Islet of Langerhans (tissue), 1 donor: ENCODE measurements at regions not wholly inside any gene's neighbourhood (a gene's known extent, or its start where the extent isn't known, plus 50 kb on each side); places are given as distances from the start of the nearest gene placed in this dataset.

Experiments used
- FAIRE-seq: peaks from one replicate; lab custom pipeline; 2011; peaks lifted over from hg19 to GRCh38; lab: Jason Lieb, UNC

- no peak for FAIRE-seq
These were observed 365.0 kb upstream of the FAT3 start for GRCh38 chr11:91859666-91860065.

- FAIRE-seq: no peak
These were observed 367.4 kb upstream of the FAT3 start for GRCh38 chr11:91857179-91857578.

- FAIRE-seq: no peak
These were observed 369.8 kb upstream of the FAT3 start for GRCh38 chr11:91854780-91855179.

- no peak for FAIRE-seq
These were observed 370.4 kb upstream of the FAT3 start for GRCh38 chr11:91854171-91854570.

- FAIRE-seq: no peak
These were observed 372.7 kb upstream of the FAT3 start for GRCh38 chr11:91851908-91852307.

GRCh38 chr11:91850533-91851275 lies 373.9 kb upstream of the FAT3 start:
- no peak for FAIRE-seq

- FAIRE-seq: no peak
These were observed 374.6 kb upstream of the FAT3 start for GRCh38 chr11:91850021-91850420.

GRCh38 chr11:91846649-91847048 lies 378.0 kb upstream of the FAT3 start:
- no peak for FAIRE-seq

GRCh38 chr11:91846002-91846401 lies 378.6 kb upstream of the FAT3 start:
- no peak for FAIRE-seq

GRCh38 chr11:91840640-91841240 lies 383.9 kb upstream of the FAT3 start:
- FAIRE-seq: no peak

- no peak for FAIRE-seq
These were observed 386.9 kb upstream of the FAT3 start for GRCh38 chr11:91837411-91838330.

GRCh38 chr11:91835051-91835560 lies 389.5 kb upstream of the FAT3 start:
- no peak for FAIRE-seq

GRCh38 chr11:91828901-91829300 lies 395.7 kb upstream of the FAT3 start:
- no peak for FAIRE-seq

GRCh38 chr11:91825777-91826176 lies 398.8 kb upstream of the FAT3 start:
- no peak for FAIRE-seq

GRCh38 chr11:91823252-91823830 lies 401.3 kb upstream of the FAT3 start:
- no peak for FAIRE-seq

- FAIRE-seq: no peak
These were observed 401.8 kb upstream of the FAT3 start for GRCh38 chr11:91822805-91823204.

GRCh38 chr11:91820709-91821108 lies 403.9 kb upstream of the FAT3 start:
- no peak for FAIRE-seq

GRCh38 chr11:91819777-91820176 lies 404.8 kb upstream of the FAT3 start:
- FAIRE-seq: no peak

GRCh38 chr11:91819195-91819594 lies 405.4 kb upstream of the FAT3 start:
- FAIRE-seq: no peak

GRCh38 chr11:91817996-91818395 lies 406.6 kb upstream of the FAT3 start:
- no peak for FAIRE-seq

- no peak for FAIRE-seq
These were observed 411.4 kb upstream of the FAT3 start for GRCh38 chr11:91813263-91813662.

GRCh38 chr11:91810871-91811270 lies 413.7 kb upstream of the FAT3 start:
- no peak for FAIRE-seq

GRCh38 chr11:91805293-91805692 lies 419.3 kb upstream of the FAT3 start:
- FAIRE-seq: no peak
